ENCODE measurements at regions not wholly inside any gene's neighbourhood (a gene's known extent, or its start where the extent isn't known, plus 50 kb on each side); places are given as distances from the start of the nearest gene placed in this dataset.

- TF ChIP-seq CTCF (IDR thresholded peaks at IDR 0.05) (no peak), POLR2AphosphoS5 (IDR thresholded peaks at IDR 0.05) (no peak), POLR2A (IDR thresholded peaks at IDR 0.05) (no peak)
These were observed 1105.7 kb downstream of the NSUN3 start for GRCh38 chr3:95168526-95168925.

All from stomach (tissue), 4 donors.